GM18499 (cell line): ENCODE measurements at regions not wholly inside any gene's neighbourhood (a gene's known extent, or its start where the extent isn't known, plus 50 kb on each side); places are given as distances from the start of the nearest gene placed in this dataset.

Source experiments
- ATAC-seq: cut with Tn5 transposase; IDR thresholded peaks from one replicate; pipeline ENCODE4 v1.9.1; 2021; ENCODE audit warnings: moderate number of reproducible peaks; ENCODE audit not compliant: insufficient read depth, unreplicated experiment

DNA sequence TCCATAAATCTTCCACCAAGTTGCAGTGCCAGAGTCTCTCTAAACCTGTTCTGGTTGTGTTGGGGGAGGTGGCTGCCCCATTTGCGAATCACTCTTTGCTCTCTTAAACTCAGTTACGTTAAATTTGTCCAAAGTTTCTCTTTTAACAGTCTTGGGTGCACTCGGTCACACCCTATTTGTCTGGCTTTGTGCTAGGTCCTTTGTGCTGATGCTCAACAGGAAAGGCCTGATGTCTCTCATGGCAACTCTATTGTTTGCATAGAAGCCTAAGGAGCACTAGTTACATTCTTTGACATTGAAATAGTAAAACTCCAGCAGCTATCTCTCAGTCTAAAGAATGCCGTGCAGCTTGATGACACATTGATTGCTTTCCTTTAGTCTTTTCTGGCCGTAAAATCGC lies 105.1 kb downstream of the TRMT11 start:
- no peak for ATAC-seq

DNA sequence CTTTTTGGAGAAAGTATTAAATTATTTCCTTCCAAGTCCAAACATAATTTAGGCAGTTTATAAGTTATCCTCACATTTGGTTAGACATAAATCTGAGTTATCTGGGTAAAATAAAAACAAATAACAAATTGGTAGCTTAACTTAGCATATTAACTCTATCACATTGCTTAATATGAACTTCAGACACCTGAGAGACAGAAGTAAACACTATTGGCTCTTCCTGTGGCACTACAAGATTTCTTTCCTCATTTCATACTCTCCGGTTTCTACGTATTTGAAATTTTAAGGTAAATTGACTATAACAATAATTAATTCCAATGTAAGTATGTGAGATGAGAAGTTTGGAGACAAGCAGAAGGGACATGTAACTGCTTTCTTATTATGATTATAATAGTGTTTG lies 106.8 kb downstream of the TRMT11 start:
- no peak for ATAC-seq

DNA sequence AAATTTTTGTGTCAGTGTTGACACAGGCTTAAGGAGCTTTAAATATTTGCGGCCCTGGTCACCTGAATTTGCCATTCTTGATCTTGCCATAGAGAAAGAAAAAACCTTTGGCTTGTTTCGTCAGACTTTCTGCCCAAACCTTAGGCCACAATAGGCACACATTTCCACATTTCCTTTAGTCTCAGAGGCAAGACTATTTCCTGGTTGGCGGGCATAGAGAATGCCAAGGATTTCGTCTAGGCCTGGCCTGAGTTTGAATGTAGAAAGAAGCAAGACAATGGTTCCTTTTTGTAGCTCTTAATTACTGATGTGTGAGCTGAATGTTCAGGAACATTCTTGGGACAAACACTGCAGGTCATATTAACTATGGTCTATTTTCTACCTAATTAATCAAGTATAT lies 108.1 kb downstream of the TRMT11 start:
- no peak for ATAC-seq

DNA sequence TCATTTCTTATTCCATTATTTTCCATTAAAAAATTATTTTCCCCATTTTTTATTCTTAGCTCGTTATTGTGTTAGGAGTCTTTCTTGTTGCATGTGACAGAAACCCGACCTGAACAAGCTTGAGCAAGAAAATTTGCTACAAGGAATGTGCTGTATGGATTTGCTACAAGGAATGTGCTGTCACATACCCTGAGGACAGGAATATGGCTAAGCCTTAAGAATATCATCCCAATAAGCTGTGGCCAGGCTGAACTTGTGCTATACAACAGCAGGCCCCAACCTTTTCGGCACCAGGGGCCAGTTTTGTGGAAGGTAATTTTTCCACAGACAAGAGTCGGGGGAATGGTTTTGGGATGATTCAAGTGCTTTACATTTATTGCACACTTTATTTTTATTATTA lies 114.0 kb downstream of the TRMT11 start:
- ATAC-seq, result no peak

DNA sequence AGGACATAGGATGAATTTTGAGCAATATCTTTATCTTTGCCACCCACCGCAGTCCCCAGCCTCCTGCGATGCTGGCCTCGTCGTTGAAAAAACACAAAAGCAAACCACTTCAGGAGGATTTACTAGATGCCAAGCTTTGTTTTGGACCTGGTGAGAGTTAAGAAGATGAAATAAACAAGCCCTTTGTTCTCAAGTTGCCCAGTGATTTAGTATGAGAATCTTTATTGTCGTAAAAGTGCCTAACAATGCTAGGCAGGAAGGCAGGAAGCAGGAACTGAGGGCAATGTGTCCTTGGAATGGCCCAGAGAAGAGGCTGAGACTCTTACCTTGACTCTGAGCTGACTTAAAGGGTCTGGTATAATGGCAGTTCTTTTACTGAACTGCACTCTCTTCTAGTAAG lies 116.0 kb downstream of the TRMT11 start:
- ATAC-seq, result no peak

DNA sequence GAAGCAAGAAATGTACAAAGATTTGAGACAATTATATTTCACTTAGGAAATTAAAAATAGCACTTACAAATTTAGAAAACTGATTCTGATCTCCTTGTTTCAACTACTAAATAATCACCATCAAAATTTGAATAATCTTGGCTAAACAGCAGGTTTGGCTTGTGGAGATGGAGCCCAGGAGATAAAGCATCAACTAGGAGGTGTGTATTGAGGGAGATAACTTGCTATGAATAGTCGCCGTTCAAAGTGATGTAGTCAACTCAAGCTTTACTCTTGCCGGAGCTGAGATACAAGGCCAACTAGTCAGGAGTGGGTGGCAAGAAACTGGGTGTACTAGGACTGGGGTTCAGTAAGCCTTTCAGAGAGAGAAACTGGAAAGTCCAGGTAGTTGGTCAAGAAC lies 117.7 kb downstream of the TRMT11 start:
- ATAC-seq, result no peak

DNA sequence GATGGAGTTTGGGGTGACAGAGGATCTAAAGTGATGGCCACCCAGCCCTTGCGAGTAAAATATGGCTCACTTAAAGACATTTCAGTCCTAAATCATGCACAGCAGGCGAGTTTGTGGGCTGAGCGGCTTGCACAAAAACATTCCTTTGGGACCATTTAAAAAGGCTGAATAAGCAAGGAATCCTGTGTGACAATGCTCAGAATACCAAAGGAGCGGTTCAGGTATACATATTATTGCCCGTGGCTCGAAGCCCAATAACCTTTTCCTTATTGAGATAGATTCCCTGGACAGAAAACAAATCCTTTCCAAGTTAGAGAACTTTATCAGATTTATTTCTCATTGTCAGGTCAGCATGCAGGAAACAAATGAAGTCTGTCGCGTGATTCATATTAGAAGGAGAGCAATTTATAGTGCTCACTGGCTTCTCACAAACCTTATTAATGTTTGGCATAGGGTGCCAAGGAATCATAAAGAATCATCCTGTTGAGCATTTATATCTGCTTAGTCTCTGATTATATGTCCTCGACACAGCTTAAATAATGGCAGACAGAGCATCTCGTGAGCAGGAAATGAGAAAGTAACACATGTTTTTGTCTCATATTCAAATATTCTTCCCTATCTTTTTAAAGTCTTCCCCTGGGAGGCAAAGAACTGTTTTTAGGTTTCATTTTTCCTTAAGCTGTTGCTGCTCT lies 121.3 kb downstream of the TRMT11 start:
- ATAC-seq, result no peak

DNA sequence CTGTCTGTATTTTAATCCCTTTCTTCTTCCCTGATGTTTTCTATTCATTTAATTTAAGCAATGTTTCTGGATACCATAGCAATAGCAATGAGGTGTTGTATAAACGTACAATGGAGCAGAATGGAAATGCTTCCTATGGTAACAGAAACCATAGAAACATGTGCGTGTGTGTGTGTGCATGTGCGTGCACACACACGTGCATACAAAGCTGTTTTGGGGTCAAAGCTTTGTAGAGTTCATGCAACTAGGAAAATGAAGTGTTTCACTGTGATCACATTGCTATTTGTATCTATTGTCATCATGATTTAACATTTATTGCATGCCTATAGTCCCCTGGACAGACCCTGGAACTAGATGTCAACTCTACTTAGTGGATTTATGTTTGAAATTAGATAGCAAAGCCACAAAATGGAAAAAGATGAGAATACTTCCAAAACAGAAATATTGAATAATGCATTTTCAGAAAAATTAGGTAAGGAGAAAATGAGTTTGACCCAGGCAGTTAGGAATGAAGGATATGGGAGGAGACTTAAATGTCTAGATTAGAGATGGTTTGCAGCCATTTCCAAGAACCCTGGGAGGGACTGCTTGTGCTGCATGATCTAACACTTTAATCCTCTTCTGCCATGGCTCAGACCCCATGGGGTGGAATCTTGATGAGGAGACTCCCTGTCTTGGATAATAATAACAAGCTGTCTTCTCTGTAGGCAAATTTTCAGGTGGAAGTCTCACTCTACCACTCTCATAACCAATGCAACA lies 124.4 kb downstream of the TRMT11 start:
- ATAC-seq, result no peak

DNA sequence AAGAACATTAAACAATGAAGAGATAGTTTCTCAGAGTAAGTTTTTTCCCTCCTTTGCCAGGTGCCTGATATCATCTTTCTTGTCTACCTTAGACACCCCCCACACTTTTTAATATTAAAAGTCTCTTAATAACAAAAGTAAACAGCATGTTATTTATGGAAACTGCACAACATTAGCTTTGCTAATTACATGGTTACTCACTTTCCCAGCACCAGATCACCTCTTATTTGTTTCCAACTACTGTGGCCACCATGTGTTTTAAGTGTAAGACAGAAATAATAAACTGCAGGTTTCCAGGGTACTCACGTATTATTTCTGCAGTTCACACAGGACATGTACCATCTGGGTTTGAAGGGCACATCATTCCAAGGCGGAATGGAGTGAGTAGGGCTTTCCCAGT lies 125.0 kb downstream of the TRMT11 start:
- no peak for ATAC-seq

DNA sequence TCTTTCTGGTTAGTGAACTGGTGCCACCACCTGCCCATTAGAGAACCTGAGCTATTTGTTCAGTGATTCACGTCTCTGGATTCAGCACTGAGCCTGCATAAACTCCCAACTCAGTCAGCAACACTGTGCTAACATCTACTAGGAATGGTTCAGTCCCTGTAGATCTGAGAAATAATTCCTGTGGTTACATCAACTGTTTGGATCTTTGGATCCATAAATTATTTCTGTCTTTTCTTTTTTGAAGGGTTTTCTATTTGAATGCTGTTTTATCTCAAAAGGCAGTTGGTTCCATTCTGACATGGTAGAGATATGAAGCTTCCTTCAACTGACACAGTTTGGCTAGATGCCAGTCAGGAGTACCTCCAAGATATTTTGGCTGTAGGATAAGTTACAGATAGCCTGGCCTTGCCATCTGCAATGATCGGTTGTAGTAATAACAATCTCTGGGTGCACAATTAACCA lies 125.9 kb downstream of the TRMT11 start:
- ATAC-seq, result no peak

DNA sequence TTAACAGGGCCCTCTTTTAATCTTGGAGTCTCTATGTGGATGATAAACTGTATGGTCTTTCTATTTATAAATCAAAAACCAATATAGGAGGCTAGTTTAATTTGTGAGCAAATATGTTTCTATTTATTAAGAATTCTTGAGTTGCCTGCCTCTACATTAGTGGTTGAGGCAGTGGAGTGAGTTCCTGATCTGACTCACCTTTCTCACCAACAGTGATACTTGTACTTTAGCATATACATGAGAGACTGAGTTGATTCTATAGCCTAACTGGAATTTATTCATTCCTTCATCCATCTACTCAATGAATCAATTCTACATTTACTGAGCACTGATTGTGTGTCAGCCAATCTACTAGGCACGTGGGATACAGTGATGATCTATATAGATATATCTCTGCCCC lies 126.9 kb downstream of the TRMT11 start:
- ATAC-seq, result peak; percentile 50

DNA sequence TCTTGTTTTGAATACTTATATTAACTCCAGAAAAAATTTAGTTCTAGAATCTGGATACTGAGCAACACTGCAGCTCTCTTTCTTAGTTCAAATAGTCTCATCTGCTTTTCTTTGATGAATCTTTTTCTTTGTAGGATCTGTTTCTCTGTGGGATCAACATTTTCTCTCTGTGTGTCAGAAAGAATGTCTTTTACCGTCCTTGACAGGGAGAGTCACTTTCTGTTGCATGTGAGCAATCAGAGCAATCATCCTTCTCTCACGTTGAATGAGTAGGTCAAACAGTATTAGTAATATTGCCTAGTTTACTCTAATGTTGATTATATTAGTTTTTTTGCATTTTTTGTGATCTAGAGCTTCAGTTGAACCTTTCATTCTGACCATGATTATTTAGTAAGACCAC lies 130.9 kb downstream of the TRMT11 start:
- ATAC-seq, result no peak

DNA sequence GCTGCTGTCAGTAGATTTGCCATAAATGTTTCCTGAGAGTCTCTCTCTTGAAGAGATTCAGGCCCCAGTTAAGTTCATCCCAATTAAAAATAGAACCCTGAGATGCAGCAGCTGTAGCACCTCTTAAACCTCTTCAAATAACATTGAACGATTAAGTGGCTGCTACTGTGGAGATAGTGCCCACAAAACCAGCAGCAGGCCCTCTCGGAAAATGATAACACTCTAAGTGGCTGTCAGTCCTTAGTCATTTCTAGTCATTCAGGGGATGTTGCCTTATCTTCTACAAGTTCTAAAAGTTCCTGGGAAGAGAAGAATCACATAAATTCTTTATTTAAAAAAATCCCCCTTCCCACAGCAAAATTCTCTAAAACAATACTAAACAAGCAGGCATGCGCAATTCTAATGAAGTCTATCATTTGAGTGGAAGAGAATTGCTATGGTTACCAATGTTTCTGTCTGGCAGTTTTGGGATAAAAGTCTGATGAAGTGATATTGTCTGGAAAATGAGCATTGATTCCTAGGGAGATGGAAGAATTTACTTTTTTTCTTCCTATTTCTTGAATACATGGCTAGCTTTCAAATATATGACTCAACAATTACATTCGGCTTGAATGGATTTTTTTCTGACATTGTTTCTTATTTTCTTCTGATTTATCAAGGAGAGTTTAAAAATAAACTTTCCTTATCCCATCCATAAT lies 131.9 kb downstream of the TRMT11 start:
- no peak for ATAC-seq

DNA sequence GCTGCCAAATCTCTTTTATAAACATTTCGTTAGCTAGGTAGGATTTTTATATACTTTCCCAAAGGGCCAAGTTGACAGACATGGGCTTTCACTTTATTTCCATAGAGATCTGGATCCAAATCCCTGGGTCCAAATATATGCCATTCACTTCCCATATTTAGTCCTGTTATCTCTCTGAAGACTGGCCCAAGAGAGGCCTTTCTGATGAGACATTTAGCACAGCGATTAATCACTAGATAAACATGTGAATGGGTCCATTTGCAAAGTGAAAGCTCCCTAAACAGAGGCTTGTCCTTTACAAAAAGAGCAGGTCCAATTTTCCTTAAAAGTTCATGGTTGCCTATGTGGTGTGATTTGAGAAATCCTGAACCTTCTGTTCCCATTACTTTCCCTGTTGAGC lies 132.6 kb downstream of the TRMT11 start:
- ATAC-seq, result no peak

DNA sequence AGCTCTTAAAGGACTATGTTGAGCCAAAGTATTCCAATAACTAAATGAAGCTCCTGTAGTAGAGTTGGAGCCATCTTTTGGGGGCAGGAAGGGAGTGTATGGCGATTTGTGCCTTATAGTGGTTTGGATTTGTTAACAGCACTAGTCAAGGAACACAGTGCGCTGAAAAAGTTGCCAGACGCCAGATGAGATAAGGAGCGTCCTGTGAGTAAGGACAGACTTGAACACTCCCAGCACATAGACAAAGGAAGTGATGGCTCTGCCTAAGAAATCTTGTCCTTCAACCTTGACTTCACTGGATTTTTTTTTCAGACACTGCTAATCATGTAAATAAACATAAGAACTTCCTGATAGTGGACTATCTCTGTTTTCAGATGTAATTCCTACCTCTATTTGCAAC lies 136.9 kb downstream of the TRMT11 start:
- no peak for ATAC-seq

DNA sequence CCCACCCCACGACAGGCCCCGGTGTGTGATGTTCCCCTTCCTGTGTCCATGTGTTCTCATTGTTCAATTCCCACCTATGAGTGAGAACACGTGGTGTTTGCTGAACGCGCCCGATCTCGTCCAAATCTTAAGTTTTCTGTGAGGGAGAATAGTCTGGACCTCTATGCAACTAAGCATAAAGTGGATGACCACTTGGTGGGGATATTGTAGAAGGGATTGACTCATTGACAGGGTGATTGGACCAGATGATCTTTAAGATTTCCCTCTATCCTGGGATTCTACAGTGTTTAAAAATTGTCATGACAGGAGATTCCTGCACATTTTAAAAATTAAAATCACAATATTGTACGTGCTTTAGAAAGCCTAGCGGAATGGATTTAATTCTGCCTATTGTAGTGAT lies 141.3 kb downstream of the TRMT11 start:
- ATAC-seq, result no peak

DNA sequence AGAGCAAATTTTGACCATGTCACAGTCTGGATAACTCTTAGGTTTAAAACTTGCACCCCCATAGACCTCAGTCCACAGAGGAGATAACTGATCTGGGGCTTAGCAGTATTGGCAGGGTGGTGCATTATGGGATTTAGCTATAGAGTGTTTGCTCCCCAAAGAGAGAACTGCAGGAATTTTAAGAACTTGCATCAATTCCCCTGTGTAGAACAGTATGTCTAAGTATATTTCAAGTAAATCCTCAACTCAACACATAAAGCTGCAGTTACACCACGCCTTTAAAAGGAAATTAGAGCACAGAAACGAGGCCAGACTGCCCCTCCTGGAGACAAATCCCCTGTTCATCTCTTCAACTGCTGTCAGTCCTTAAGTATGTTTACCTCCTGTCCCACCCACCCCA lies 144.9 kb downstream of the TRMT11 start:
- no peak for ATAC-seq

DNA sequence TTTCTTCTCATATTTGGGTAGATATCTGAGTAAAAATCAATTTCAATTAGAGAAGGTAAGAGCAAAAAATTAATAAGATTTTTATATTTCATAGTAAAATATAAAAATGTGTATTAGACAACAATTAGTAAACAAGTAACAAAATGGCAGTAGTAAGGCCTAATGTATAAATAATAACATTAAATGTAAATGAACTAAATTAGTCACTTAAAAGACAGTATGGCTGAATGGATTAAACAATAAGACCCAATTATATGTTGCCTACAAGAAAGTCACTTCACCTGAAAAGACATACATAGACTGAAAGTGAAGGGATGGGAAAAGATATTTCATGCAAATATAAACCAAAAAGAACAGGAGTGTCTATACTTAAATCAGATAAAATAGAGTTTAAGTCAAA lies 147.6 kb downstream of the TRMT11 start:
- ATAC-seq, result no peak

DNA sequence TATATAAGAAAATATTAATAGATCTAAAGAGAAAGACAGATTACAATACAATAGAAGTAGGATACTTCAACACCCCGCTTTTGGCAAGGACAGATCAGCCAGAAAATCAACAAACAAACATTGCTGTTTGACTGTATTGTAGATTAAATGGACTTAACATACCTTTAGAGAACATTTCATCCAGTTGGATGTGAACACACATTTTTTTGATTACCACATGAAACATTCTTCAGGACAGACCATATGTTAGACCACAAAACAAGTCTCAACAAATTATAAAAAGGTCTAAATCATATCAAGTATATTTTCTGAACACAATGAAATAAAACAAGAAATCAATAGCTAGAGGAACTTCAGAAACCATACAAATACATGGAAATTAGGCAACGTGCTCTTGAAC lies 148.2 kb downstream of the TRMT11 start:
- no peak for ATAC-seq

DNA sequence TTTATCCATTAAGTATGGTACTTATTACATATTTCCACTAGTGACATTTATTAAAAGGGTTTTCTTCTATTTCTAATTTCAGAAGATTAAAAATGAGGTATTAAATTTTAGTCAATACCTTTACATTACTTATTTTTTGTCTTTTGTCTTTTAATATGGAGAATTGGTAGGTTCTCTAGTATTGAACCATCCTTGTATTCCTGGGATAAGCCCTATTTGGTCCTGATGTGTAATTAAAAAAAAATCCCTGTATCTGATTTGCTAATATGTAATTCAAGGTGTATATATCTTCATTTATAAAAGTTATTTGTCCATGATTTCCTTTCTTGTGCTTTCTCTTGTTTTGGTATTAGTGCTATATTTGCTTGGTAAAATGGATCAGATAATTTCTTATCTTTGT lies 153.7 kb downstream of the TRMT11 start:
- ATAC-seq, result no peak

DNA sequence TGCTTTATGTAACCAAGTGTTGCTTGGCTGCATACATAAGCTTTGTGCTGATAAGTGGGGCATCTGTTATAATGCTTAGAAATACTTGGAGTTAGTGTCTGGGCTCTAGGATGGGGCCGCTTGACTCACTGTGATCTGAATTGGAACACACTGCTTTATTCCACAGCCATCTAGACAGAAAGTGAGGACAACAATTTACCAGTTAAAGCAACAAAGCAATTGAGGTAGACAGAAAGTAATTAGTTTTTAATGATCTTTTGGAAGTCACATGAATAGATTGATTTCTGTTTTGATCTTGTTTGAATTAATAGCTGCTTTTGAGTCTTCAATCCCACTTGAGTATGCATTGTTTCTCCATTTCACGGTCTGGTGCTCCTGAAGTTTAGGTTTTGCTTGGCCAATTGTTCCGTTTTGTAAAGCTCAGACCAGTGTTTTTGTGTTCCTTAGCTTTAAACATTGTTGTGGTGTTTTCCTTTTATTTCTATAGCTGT lies 157.5 kb downstream of the TRMT11 start:
- ATAC-seq, result no peak
